SK-N-MC (cell line): ENCODE measurements at regions not wholly inside any gene's neighbourhood (a gene's known extent, or its start where the extent isn't known, plus 50 kb on each side); places are given as distances from the start of the nearest gene placed in this dataset.

Source experiments
- EZH2 ChIP-seq: fragments of 200-600 bp; sonication (generic); IDR thresholded peaks from one replicate; pipeline ENCODE4 v1.6.1; 2017; ENCODE audit warnings: antibody characterized with exemption
- POLR2AphosphoS5 ChIP-seq: IDR thresholded peaks from 2 replicates; pipeline ENCODE4 v1.6.1; 2012; ENCODE audit warnings: mild to moderate bottlenecking, low read depth, low read length, borderline replicate concordance

- no peak for TF ChIP-seq POLR2AphosphoS5
- no peak for TF ChIP-seq EZH2
These were observed 51.1 kb upstream of the TMEM33 start for GRCh38 chr4:41883988-41884734.
